ENCODE measurements at regions not wholly inside any gene's neighbourhood (a gene's known extent, or its start where the extent isn't known, plus 50 kb on each side); places are given as distances from the start of the nearest gene placed in this dataset.

GRCh38 chr4:71132486-71132885 lies 139.0 kb downstream of the DCK start:
- TF ChIP-seq CTCF (IDR thresholded peaks at IDR 0.05; ENCODE audit: control insufficient read depth, extremely low read depth, insufficient read depth) = no peak
- DNase-seq (ENCODE audit: low read depth) = no peak
- H3K4me3 ChIP-seq (ENCODE audit: low read depth, low read length) = no peak overlapping the region

- DNase-seq (ENCODE audit: low read depth) = no peak
- TF ChIP-seq CTCF (IDR thresholded peaks at IDR 0.05; ENCODE audit: control insufficient read depth, extremely low read depth, insufficient read depth) = no peak
- H3K4me3 ChIP-seq (ENCODE audit: low read depth, low read length) = no peak overlapping the region
Observed at GRCh38 chr4:71133491-71133890, 140.0 kb downstream of the DCK start.

GRCh38 chr4:71136071-71136470 lies 142.6 kb downstream of the DCK start:
- DNase-seq (ENCODE audit: low read depth) = no peak
- TF ChIP-seq CTCF (IDR thresholded peaks at IDR 0.05; ENCODE audit: control insufficient read depth, extremely low read depth, insufficient read depth) = no peak

GRCh38 chr4:71138007-71138615 lies 144.7 kb downstream of the DCK start:
- no peak overlapping the region for H3K4me3 ChIP-seq (ENCODE audit: low read depth, low read length)
- TF ChIP-seq CTCF (IDR thresholded peaks at IDR 0.05; ENCODE audit: control insufficient read depth, extremely low read depth, insufficient read depth) = no peak
- no peak for DNase-seq (ENCODE audit: low read depth)

More at GRCh38 chr4:71136071-71136470, 142.6 kb downstream of the DCK start:
- no peak overlapping the region for H3K4me3 ChIP-seq (ENCODE audit: low read depth, low read length)

- H3K4me3 ChIP-seq (ENCODE audit: low read depth, low read length) = no peak overlapping the region
- no peak for DNase-seq (ENCODE audit: low read depth)
- no peak for TF ChIP-seq CTCF (IDR thresholded peaks at IDR 0.05; ENCODE audit: control insufficient read depth, extremely low read depth, insufficient read depth)
Observed at GRCh38 chr4:71140563-71140962, 147.1 kb downstream of the DCK start.

- DNase-seq (ENCODE audit: low read depth) = no peak
Observed at GRCh38 chr4:71141125-71141524, 147.7 kb downstream of the DCK start.

More at GRCh38 chr4:71141125-71141524, 147.7 kb downstream of the DCK start:
- no peak overlapping the region for H3K4me3 ChIP-seq (ENCODE audit: low read depth, low read length)
- no peak for TF ChIP-seq CTCF (IDR thresholded peaks at IDR 0.05; ENCODE audit: control insufficient read depth, extremely low read depth, insufficient read depth)
